ENCODE measurements at regions not wholly inside any gene's neighbourhood (a gene's known extent, or its start where the extent isn't known, plus 50 kb on each side); places are given as distances from the start of the nearest gene placed in this dataset.

- POLR2A ChIA-PET = no interaction called here
- CTCF ChIA-PET = no interaction called here
- H3K9me3 ChIP-seq = no peaks in the 10 kb centered on the region
- DNase-seq (no peak), ATAC-seq (replicated peaks in 1 of 4) (no peak)
- H3K27ac Mint-ChIP-seq = no peak overlapping the region
- H3K36me3 Mint-ChIP-seq = no peaks in the 10 kb centered on the region
- H3K9me3 Mint-ChIP-seq = no peaks in the 10 kb centered on the region
- H3K4me3 ChIP-seq (ENCODE audit: control insufficient read depth in 1 of 2, extremely low read depth in 1 of 2, low read length in 1 of 2) = no peak overlapping the region
- no peaks in the 10 kb centered on the region for H3K36me3 ChIP-seq (ENCODE audit: control insufficient read depth in 2 of 2, extremely low read depth in 1 of 2, insufficient read depth in 1 of 2, low read length in 1 of 2)
- peaks cover 1 to 4% of the 10 kb centered on the region in 2 donors for H3K27me3 Mint-ChIP-seq
- H3K4me1 Mint-ChIP-seq = no peaks in the 10 kb centered on the region
- H3K27me3 ChIP-seq (replicated peaks in 1 of 2; ENCODE audit: control insufficient read depth in 2 of 2, extremely low read depth in 1 of 2, insufficient read depth in 2 of 2, low read length in 1 of 2) = peaks cover 0 to 3% of the 10 kb centered on the region in 2 experiments
- no peak overlapping the region for H3K4me3 Mint-ChIP-seq
- H3K27ac ChIP-seq (ENCODE audit: low read length) = no peak overlapping the region
- H3K4me1 ChIP-seq (ENCODE audit: control insufficient read depth in 1 of 2, extremely low read depth in 1 of 2, insufficient read depth in 2 of 2, low read length in 2 of 2) = no peaks in the 10 kb centered on the region
Measured at GRCh38 chr12:41907550-41907949, 237.1 kb downstream of the GXYLT1 start.

GRCh38 chr12:41907021-41907420 lies 237.7 kb downstream of the GXYLT1 start:
- H3K9me3 Mint-ChIP-seq = no peaks in the 10 kb centered on the region
- Histone ChIP-seq H3K4me1 (ENCODE audit: control insufficient read depth in 1 of 2, extremely low read depth in 1 of 2, insufficient read depth in 2 of 2, low read length in 2 of 2) (no peaks in the 10 kb centered on the region), H3K9me3 (no peaks in the 10 kb centered on the region), H3K27ac (ENCODE audit: low read length) (no peak overlapping the region), H3K4me3 (ENCODE audit: control insufficient read depth in 1 of 2, extremely low read depth in 1 of 2, low read length in 1 of 2) (no peak overlapping the region), H3K27me3 (replicated peaks in 1 of 2; ENCODE audit: control insufficient read depth in 2 of 2, extremely low read depth in 1 of 2, insufficient read depth in 2 of 2, low read length in 1 of 2) (peaks cover 0 to 3% of the 10 kb centered on the region in 2 experiments), H3K36me3 (ENCODE audit: control insufficient read depth in 2 of 2, extremely low read depth in 1 of 2, insufficient read depth in 1 of 2, low read length in 1 of 2) (no peaks in the 10 kb centered on the region)
- peaks cover 1 to 4% of the 10 kb centered on the region in 2 donors for H3K27me3 Mint-ChIP-seq
- H3K4me1 Mint-ChIP-seq = no peaks in the 10 kb centered on the region
- H3K27ac Mint-ChIP-seq = no peak overlapping the region
- ATAC-seq (replicated peaks in 1 of 4) (no peak), DNase-seq (no peak)
- ChIA-PET POLR2A (no interaction called here), CTCF (no interaction called here)
- H3K36me3 Mint-ChIP-seq = no peaks in the 10 kb centered on the region
- 31% methylated on average over 9 of the region's 10 CpGs for WGBS (ENCODE audit: insufficient coverage)
- H3K4me3 Mint-ChIP-seq = no peak overlapping the region

- ChIA-PET CTCF (no interaction called here), POLR2A (no interaction called here)
- H3K9me3 Mint-ChIP-seq = no peaks in the 10 kb centered on the region
Measured at GRCh38 chr12:41905759-41906297, 238.8 kb downstream of the GXYLT1 start.

GRCh38 chr12:41905073-41905758 lies 239.5 kb downstream of the GXYLT1 start:
- H3K4me3 ChIP-seq (ENCODE audit: control insufficient read depth in 1 of 2, extremely low read depth in 1 of 2, low read length in 1 of 2) = no peak overlapping the region
- WGBS (ENCODE audit: insufficient coverage) = 80% methylated on average over 1 of the region's 7 CpGs
- Mint-ChIP-seq H3K27me3 (peaks cover 0 to 4% of the 10 kb centered on the region in 2 donors), H3K9me3 (no peaks in the 10 kb centered on the region), H3K36me3 (no peaks in the 10 kb centered on the region), H3K27ac (no peak overlapping the region), H3K4me3 (no peak overlapping the region), H3K4me1 (no peaks in the 10 kb centered on the region)
- H3K9me3 ChIP-seq = no peaks in the 10 kb centered on the region
- CTCF ChIA-PET = no interaction called here
- H3K4me1 ChIP-seq (ENCODE audit: control insufficient read depth in 1 of 2, extremely low read depth in 1 of 2, insufficient read depth in 2 of 2, low read length in 2 of 2) = no peaks in the 10 kb centered on the region
- POLR2A ChIA-PET = no interaction called here
- H3K36me3 ChIP-seq (ENCODE audit: control insufficient read depth in 2 of 2, extremely low read depth in 1 of 2, insufficient read depth in 1 of 2, low read length in 1 of 2) = no peaks in the 10 kb centered on the region
- no peak for ATAC-seq (replicated peaks in 1 of 4)
- H3K27me3 ChIP-seq (replicated peaks in 1 of 2; ENCODE audit: control insufficient read depth in 2 of 2, extremely low read depth in 1 of 2, insufficient read depth in 2 of 2, low read length in 1 of 2) = peaks cover 0 to 3% of the 10 kb centered on the region in 2 experiments
- no peak overlapping the region for H3K27ac ChIP-seq (ENCODE audit: low read length)
- no peak for DNase-seq

More at GRCh38 chr12:41905759-41906297, 238.8 kb downstream of the GXYLT1 start:
- Mint-ChIP-seq H3K4me3 (no peak overlapping the region), H3K27ac (no peak overlapping the region), H3K27me3 (peaks cover 0 to 4% of the 10 kb centered on the region in 2 donors), H3K4me1 (no peaks in the 10 kb centered on the region), H3K36me3 (no peaks in the 10 kb centered on the region)
- Histone ChIP-seq H3K4me3 (ENCODE audit: control insufficient read depth in 1 of 2, extremely low read depth in 1 of 2, low read length in 1 of 2) (no peak overlapping the region), H3K9me3 (no peaks in the 10 kb centered on the region), H3K27ac (ENCODE audit: low read length) (no peak overlapping the region), H3K27me3 (replicated peaks in 1 of 2; ENCODE audit: control insufficient read depth in 2 of 2, extremely low read depth in 1 of 2, insufficient read depth in 2 of 2, low read length in 1 of 2) (peaks cover 0 to 3% of the 10 kb centered on the region in 2 experiments), H3K4me1 (ENCODE audit: control insufficient read depth in 1 of 2, extremely low read depth in 1 of 2, insufficient read depth in 2 of 2, low read length in 2 of 2) (no peaks in the 10 kb centered on the region), H3K36me3 (ENCODE audit: control insufficient read depth in 2 of 2, extremely low read depth in 1 of 2, insufficient read depth in 1 of 2, low read length in 1 of 2) (no peaks in the 10 kb centered on the region)
- DNase-seq (no peak), ATAC-seq (replicated peaks in 1 of 4) (no peak)
- WGBS (ENCODE audit: insufficient coverage) = no CpG with 5 or more reads among the region's 6 CpGs

GRCh38 chr12:41904041-41904440 lies 240.6 kb downstream of the GXYLT1 start:
- H3K27ac Mint-ChIP-seq = no peak overlapping the region
- Histone ChIP-seq H3K4me1 (ENCODE audit: control insufficient read depth in 1 of 2, extremely low read depth in 1 of 2, insufficient read depth in 2 of 2, low read length in 2 of 2) (no peaks in the 10 kb centered on the region), H3K36me3 (ENCODE audit: control insufficient read depth in 2 of 2, extremely low read depth in 1 of 2, insufficient read depth in 1 of 2, low read length in 1 of 2) (no peaks in the 10 kb centered on the region), H3K4me3 (ENCODE audit: control insufficient read depth in 1 of 2, extremely low read depth in 1 of 2, low read length in 1 of 2) (no peak overlapping the region), H3K9me3 (no peaks in the 10 kb centered on the region), H3K27me3 (replicated peaks in 1 of 2; ENCODE audit: control insufficient read depth in 2 of 2, extremely low read depth in 1 of 2, insufficient read depth in 2 of 2, low read length in 1 of 2) (peaks cover 0 to 3% of the 10 kb centered on the region in 2 experiments), H3K27ac (ENCODE audit: low read length) (no peak overlapping the region)
- H3K4me3 Mint-ChIP-seq = no peak overlapping the region
- WGBS (ENCODE audit: insufficient coverage) = 70% methylated on average over 4 of the region's 4 CpGs
- POLR2A ChIA-PET = no interaction called here
- no peak for DNase-seq
- CTCF ChIA-PET = no interaction called here
- H3K36me3 Mint-ChIP-seq = no peaks in the 10 kb centered on the region
- no peaks in the 10 kb centered on the region for H3K4me1 Mint-ChIP-seq
- H3K27me3 Mint-ChIP-seq = peaks cover 0 to 4% of the 10 kb centered on the region in 2 donors
- no peaks in the 10 kb centered on the region for H3K9me3 Mint-ChIP-seq
- ATAC-seq (replicated peaks in 1 of 4) = no peak

GRCh38 chr12:41903014-41903708 lies 241.5 kb downstream of the GXYLT1 start:
- Histone ChIP-seq H3K27me3 (replicated peaks in 1 of 2; ENCODE audit: control insufficient read depth in 2 of 2, extremely low read depth in 1 of 2, insufficient read depth in 2 of 2, low read length in 1 of 2) (peaks cover 0 to 3% of the 10 kb centered on the region in 2 experiments), H3K4me3 (ENCODE audit: control insufficient read depth in 1 of 2, extremely low read depth in 1 of 2, low read length in 1 of 2) (no peak overlapping the region), H3K36me3 (ENCODE audit: control insufficient read depth in 2 of 2, extremely low read depth in 1 of 2, insufficient read depth in 1 of 2, low read length in 1 of 2) (no peaks in the 10 kb centered on the region), H3K9me3 (no peaks in the 10 kb centered on the region), H3K4me1 (ENCODE audit: control insufficient read depth in 1 of 2, extremely low read depth in 1 of 2, insufficient read depth in 2 of 2, low read length in 2 of 2) (no peaks in the 10 kb centered on the region), H3K27ac (ENCODE audit: low read length) (no peak overlapping the region)
- no peak overlapping the region for H3K27ac Mint-ChIP-seq
- DNase-seq (no peak), ATAC-seq (replicated peaks in 1 of 4) (no peak)
- H3K4me1 Mint-ChIP-seq = no peaks in the 10 kb centered on the region
- peaks cover 0 to 1% of the 10 kb centered on the region in 2 donors for H3K27me3 Mint-ChIP-seq
- POLR2A ChIA-PET = no interaction called here
- H3K4me3 Mint-ChIP-seq = no peak overlapping the region
- H3K36me3 Mint-ChIP-seq = no peaks in the 10 kb centered on the region
- H3K9me3 Mint-ChIP-seq = peaks cover 0 to 4% (median 0%) of the 10 kb centered on the region in 3 donors
- WGBS (ENCODE audit: insufficient coverage) = 100% methylated on average over 1 of the region's 6 CpGs
- CTCF ChIA-PET = no interaction called here

All from T-cell (primary cell).